Muscle of arm (tissue), 1 donor: ENCODE measurements at regions not wholly inside any gene's neighbourhood (a gene's known extent, or its start where the extent isn't known, plus 50 kb on each side); places are given as distances from the start of the nearest gene placed in this dataset.

Experiments
- DNase-seq: peaks from one replicate; pipeline ENCODE4 v3.0.0-alpha.2; 2013

DNA sequence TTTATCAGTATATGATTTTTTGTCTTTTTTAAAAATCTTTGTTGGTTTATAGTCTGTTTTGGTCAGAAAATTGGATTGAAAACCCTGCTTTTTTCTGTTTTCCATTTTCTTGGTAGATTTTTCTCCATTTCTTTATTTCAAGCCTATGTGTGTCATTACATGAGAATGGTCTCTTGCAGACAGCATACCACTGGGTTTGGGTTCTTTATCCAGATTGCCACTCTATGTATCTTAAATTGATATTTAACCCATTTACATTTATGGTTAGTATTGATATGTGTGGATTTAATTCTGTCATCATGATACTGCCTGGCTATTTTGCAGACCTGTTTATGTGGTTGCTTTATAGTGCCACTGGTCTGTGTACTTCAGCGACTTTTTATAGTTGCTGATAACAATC lies 239.9 kb upstream of the NDST4 start:
- no peak for DNase-seq

DNA sequence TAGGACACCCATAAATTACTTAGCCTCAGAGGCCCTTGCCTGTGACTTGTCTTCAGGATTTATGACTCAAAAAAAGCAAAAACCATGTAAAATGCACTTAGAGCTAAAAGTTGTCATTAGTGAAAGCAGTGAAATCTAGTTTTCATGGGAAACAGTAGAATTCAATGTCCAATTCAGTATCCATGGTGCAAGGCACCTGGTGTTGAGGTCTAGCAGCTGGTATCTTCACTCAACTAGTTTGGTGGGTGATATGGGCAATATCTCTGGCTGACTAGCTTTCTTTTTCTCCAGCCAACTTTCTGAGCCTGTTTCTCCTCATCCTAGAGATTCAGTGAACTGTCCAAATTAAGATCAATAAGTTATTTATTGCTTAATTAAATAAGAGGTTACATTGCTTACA lies 229.8 kb upstream of the NDST4 start:
- no peak for DNase-seq

DNA sequence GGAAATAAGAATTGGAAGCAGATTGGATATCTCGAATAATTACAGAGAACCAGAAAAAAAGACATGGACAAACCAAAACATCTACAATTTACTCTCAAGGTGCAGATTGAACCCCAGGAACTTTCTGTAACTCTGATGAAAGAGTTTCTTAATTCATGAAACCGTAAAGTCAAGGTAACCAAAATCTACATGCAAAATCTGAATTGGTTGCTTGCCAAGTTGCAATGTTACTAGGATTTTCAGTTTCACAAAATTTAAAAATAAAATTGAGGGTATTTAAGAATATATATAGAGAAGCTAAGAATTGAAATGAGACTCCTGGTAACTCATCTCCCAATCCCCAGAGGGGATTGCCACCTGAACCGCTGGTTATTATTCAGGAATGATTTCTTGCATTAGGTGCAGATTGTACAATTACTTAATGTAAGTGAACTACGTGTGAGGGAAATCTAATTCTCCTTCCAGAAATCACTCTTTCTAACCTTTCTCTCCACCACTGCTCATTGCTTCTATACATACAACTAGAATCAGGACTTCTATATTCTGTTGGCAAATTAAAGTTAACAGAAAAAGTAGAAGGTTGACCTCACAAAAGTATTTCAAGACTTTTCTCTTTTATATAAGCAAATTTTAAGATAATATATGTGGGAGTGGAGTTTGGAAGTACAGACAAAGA lies 221.5 kb upstream of the NDST4 start:
- DNase-seq: no peak

DNA sequence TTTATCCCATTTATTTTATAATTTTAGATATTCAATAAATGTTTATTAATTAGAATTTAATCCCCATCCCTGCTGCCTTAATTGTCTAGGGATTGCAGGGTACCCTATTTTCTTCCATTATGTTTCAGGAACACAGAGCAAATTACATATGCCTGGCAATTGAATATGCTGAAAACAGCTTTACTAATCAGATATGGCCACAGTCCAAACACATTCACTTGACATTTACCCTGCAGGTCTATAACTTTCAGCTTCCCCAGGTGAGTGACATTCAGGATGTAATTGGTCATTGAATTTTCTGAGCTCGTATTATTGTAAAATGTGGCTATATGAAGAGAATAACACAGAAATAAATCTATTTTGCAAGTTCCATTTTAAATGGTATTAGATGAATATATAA lies 218.7 kb upstream of the NDST4 start:
- DNase-seq: no peak

DNA sequence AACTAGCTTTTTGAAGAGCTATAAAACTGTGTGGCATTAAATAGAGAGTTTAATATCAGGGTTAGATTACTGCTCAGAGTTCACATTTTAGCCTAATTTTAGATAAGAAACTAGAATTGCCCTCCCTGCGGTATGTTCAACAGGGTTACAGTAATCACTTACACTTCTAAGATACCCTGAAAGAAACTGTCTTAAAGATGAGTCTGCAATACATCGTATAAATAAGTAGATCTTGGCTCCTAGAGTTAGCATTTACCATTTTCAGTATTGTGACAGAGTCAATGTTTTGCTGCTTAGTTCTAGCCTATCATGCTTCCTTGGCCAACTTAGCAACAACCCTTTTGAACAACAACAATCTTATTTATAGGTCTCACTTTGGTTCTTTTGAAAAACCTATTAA lies 217.8 kb upstream of the NDST4 start:
- no peak for DNase-seq

DNA sequence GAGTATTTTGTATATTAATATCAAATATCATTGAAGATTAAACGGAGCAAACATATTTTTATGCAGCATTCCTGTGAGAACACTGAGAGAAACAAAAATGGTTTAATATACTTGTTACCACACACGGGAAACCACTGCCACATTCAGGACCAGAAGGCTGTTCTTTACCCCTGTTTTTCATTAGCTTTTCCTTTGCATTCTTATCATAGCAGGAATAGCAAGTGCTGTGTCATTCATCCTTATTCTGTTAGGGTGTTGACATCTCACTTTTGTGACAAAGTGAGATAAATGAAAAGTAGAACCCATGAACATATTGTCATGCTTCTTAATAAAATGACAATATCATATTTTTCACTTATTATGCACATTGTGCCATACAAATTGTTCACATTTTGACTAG lies 212.4 kb upstream of the NDST4 start:
- DNase-seq: no peak

DNA sequence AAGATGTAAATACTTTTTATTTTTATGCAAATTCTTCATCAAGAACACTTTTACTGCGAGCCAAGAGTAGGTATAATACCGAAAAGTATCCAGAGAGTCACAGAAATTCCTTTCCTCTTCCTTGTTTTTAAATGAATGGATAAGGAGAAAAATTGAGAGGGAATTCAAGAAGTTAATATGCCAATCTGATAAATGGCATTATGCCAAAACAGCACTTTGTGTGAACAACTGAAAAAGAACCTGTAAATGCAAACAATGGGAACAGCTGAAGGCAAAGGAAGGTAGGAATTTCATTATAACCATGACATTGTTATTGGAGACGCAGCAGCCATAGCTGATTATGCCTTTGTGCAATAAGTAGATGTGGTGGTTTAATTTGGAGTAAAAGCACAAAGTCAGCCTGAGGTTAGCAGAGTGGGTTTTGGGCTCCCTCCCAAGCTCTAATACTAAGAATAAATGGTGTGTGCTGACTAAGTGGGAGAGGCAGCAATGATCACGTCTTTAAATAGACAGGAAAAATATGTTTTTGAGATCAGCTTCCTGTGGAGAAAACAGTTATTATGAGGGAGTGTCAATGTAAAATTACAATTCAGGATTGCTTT lies 209.8 kb upstream of the NDST4 start:
- no peak for DNase-seq

DNA sequence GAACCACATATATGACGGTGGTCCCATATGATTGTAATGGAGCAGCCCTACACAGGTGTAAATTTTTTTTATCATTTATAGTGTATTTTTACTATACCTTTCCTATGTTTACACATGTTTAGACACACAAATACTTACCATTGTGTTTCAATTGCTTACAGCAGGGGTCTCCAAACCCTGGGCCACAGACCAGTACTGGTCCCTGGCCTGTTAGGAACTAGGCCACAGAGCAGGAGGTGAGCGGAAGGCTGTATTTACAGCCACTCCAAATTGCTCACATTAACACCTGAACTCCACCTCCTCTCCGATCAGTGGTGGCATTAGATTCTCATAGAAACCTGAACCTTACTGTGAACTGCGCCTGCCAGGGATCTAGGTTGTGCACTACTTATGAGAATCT lies 201.8 kb upstream of the NDST4 start:
- no peak for DNase-seq

DNA sequence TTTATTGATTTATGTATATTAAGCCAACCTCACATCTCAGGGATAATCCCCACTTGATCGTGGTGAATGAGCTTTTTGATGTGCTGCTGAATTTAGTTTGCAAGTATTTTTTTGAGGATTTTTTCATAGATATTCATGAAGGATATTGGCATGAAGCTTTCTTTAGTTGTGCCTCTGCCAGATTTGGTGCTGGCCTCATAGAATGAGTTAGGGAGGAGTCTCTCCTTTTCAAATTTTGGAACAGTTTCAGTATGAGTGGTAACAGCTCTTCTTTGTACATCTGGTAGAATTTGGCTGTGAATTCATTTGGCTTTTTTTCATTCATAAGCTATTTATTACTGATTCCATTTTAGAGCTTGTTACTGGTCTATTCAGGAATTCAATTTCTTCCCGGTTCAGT lies 197.2 kb upstream of the NDST4 start:
- no peak for DNase-seq

DNA sequence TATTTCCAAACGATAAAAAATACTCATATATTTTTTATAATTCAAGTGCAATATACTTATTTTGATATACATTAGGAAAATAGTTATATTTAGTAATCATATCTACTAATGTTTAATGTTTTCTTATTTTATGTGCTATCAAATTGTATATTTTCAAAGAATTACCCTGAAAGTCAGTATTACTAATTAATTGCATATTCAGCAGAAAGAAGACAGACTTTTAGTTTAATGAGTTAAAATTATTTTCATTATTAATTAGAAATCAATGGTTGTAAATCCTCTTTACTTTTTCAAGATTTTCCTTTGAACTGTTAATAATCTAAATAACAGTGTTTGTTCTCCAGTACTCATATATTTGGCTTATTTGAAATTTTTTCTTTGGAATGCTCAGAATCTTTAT lies 181.3 kb upstream of the NDST4 start:
- DNase-seq: no peak

DNA sequence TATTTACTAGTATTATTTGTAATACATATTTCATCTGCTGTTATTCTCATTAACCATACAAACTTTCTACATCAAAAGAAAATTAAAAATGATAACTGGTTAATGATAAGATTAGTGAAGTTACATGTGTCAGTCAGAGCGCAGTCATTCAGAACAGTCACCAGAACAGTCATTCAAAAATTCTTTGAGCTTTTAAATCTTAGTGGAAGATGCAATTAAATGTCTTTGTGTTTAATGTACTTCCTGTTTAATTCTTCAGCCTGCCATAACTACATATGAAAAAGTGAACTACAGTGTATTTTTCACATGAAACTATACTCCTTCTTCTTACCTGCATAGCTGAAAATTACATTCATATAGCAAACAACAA lies 179.7 kb upstream of the NDST4 start:
- no peak for DNase-seq

DNA sequence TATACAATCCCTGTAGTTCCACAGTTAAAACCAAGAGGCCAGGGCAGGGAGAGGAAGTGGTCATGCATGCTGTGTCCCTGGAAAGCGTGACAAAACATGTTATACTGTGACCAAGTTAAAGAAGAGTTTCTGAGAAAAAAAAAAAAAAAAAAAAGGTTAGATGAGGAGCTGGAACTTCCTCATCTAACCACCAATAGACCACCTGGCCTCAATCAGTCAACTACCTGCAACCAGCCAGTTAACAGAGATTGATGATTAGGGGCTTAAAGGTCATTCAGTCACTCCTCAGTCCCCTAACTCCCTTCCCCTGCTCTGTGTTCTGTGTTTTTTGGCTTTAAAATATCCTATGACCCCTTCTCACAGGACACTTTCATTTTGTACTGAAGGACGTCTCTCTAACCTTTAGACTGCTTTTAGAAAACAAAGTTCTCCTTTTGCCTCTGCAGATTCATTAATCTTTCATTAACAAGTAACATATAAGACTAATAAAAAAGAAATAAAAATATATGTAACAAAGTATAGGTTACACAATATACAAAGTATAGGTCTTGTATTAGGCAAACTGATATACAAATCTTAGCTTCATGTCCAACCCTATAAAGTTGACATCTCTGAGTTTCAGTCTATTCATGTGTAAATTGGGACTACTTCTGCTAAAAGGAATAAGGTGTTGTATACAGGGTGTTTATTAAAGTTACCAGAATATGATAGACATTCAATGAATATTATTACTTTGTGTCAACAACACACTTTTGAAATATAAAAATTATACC lies 179.1 kb upstream of the NDST4 start:
- DNase-seq: no peak

DNA sequence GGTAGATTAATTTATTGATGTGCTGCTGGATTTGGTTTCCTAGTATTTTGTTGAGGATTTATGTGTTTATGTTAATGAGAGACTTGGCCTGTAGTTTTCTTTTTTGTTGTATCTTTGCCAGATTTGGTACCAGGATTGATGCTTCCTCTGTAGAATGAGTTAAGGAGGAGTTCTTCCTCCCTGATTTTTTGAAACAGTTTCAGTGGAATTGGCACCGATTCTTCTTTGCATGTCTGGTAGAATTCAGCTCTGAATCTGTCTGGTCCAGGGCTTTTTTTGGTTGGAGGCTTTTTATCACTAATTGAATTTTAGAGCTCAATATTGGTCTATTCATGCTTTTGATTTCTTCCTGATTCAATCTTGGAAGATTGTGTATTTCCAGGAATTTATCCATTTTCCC lies 174.0 kb upstream of the NDST4 start:
- no peak for DNase-seq

DNA sequence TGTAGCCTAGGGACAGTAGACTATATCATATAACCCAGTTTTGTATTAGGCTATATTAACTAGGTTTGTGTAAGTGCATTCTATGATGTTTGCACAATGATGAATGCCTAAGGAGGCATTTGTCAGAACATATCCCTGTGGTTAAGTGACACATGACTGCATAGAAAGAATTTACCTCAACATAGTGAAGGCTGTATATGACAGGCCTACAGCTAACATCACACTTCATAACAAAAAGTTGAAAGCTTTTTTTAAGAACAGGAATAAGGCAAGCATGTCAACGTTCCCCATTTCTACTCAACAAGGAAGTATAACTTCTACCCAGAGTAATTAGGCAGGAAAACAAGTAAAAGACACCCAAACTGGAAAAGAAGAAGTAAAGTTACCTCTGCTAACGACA lies 165.9 kb upstream of the NDST4 start:
- DNase-seq: no peak

DNA sequence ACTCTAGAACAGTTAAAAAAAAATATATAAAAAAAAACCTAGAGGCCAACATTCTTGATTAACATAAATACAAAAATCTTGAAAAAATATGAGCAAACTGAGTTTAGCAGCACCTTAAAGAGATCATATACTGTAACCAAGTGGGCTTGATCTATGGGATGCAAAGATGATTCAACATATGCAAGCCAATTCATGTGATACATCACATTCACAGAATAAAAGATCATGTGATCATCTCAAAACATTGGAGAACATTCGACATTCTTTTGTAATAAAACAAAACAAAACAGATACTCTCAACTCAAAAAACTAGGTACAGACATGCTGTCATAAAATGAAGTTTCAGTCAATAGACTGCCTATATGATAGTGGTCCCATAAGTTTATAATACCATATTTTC lies 165.4 kb upstream of the NDST4 start:
- no peak for DNase-seq

DNA sequence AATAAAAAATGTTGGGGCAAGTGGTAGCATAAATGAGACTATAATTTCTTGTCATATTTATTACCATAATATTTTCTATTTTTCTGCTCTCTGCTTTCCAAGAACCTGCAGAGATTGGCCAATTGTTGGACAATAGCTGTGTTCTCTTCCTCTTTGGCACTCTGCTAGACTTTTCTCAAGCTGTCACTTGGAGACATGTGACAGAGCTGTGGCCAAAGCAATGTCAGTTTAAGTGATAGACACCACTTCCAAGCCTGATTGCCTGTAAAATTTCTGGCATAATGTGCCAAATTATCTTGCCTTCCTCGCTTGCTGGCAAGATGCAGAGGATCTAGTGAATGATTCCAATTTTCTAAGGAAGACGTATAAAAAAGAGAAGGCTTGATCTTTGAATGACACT lies 162.2 kb upstream of the NDST4 start:
- no peak for DNase-seq

DNA sequence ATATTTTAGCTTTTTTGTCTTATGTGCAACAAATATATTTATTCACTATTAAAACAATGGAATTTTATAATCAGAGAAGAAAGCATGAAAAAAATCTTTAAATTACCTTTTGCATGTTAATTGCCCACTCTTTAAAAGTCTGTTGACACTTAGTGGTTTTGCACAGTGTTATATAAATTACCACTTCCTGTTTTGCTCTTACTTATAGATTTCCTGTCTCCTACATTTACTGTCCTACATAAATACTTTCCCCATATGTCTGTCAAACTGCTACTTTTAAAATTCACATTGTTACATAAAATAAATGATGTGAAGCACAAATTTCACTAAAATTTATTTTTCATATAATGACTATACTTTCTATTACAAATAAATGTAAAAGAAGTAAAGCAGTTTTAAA lies 161.1 kb upstream of the NDST4 start:
- DNase-seq: no peak

DNA sequence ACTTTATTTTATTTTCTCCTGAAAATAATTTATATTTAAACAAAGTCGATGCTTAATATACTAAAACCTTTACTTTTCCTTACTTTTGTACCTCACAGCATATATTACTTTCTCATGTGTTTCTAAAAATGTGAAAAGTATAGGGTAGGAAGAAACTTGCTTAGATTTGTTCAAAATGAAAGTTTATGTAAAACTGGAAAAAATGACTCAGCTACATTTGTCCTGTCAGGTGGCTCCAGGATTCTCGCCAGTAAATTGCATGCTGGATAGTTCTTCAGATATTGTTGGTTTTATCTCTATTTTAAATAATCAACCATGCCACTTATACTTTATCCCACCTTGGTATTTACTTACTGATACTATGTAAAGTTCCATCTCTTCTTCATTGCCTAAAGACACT lies 159.2 kb upstream of the NDST4 start:
- DNase-seq: no peak

DNA sequence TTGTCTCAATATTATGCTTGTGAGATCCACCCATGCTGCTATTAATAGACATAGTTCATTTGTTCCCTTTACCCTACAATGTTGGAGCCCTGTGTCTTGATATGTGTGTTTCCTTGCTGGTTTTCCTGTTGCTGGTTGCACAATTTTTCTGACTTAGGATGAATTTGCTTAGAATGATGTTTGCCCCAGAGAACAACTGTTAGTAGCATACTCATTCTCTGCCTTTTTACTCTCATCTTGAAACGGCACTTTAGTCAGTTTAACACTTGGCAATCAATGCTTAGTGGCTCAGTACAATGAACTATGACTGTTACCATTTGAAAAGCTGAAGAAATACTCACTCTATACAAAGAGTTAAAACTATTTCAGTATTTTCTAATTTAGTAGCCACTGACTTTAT lies 158.8 kb upstream of the NDST4 start:
- no peak for DNase-seq

DNA sequence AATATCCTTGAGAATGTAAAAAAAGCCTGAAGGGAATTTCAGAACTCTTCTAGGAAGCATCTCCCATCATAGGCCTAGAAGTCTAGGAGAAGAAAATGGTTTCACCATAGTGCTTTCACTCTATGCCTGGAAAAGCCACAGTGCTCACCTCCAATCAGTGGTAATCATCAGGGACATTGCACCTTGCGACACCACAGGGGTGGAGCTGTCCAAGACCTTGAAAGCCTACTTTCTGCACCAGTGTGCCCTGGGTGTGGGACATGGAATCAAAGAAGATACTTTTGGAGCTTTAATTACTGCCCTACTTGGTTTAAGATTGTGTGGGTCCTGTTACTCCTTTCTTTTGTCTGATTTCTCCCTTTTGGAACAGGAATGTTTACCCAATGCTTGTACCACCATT lies 146.8 kb upstream of the NDST4 start:
- no peak for DNase-seq

DNA sequence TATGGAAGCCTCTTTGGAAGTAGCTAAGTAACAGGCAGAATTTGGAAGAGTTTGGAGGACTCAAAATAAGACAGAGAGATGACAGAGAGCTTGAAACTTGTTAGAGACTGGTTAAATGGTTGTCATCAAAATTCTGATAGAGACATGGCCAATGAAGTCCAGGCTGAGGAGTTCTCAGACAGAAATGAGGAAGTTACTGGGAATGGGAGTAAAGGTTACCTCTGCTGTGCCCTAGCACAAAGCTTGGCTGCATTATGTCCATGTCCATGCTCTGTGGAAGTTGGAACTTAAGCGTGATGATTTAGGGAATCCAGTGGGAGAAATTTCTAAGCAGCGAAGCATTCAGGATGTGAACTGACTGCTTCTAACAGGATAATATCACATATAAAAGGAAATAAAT lies 146.2 kb upstream of the NDST4 start:
- DNase-seq: no peak

DNA sequence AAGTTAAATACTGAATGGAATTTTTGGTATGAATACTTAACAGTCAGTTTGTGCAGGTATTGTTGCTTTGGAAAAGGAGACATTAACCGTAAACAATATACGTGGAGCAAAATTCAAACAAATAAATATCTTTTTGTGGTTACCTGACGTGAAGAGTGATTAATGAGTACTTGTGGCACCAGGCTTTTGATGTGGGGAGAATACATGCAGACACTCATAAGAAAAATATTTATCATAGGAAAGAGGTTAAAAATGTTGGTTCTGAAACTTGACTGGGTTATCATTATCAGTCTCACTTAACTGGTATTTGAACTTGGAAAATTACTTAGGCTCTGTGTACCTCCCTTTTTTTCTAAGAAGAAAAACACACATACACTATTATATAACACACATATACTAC lies 136.4 kb upstream of the NDST4 start:
- no peak for DNase-seq

DNA sequence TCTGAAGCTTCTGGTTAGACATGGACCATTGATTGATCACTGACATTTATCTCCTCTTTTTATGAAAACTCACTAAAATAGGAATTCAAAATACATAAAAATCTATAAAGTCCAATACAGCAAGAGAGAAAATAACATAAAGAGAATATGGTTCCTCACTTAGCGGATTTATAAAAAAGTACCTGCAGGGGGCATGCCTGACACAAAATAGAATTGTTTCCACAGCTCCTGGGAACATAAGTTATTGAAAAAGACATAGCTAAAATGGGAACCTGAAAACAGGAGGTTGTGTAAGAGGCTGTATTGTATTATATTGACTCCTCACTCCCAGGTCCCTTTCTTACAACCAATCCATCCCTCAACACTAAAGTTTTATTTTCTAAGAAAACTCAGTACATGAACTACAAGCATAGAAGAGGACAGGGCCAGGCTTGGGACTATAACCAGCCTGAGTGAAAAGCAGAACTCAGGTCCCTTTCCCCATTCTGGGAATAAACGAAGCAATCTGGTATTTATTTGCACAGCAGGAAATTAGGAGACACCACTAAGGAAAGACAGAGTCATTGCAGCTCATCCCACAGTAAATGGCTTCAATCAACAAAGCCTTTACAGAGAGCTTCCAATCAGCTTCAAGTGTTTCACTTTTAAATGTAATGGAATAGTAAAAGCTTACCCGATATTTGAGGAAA lies 121.1 kb upstream of the NDST4 start:
- peak; percentile 7 for DNase-seq
